Body of pancreas (tissue), 4 donors: ENCODE measurements at regions not wholly inside any gene's neighbourhood (a gene's known extent, or its start where the extent isn't known, plus 50 kb on each side); places are given as distances from the start of the nearest gene placed in this dataset.

Experiments
- ATAC-seq: fragments of 150-250 bp; one replicate; pipeline ENCODE4 v1.9.1; 2016
- DNase-seq, 4 donors: peaks; one replicate each; pipeline ENCODE4 v3.0.0-alpha.2; 2019
- H3K27ac ChIP-seq, 4 donors: fragments of 200-600 bp; sonication (generic); 1 replicate in 3 of 4; 2 replicates in 1 of 4; pipeline versions ENCODE4 v1.5.1 to v1.6.1; 2016 to 2019; ENCODE audit warnings: mild to moderate bottlenecking in 1 of 4, mixed read lengths in 1 of 4, moderate library complexity in 1 of 4
- H3K27me3 ChIP-seq, 2 donors: fragments of 200-600 bp; sonication (generic); one replicate each; pipeline ENCODE4 v1.6.0; 2016; ENCODE audit warnings: mild to moderate bottlenecking in 1 of 2
- H3K36me3 ChIP-seq, 2 donors: fragments of 200-600 bp; sonication (generic); replicated peaks in 1 of 2; 2 replicates each; pipeline ENCODE4 v1.5.1; 2016; ENCODE audit warnings: low read depth in 2 of 2; ENCODE audit not compliant: insufficient read depth in 1 of 2
- H3K4me1 ChIP-seq: fragments of 200-600 bp; sonication (generic); one replicate; pipeline ENCODE4 v1.6.0; 2016
- H3K4me3 ChIP-seq, 2 donors: fragments of 200-600 bp; sonication (generic); 1 replicate in 1 of 2; 2 replicates in 1 of 2; pipeline ENCODE4 v1.5.1; 2016 to 2019
- H3K9me3 ChIP-seq, 3 donors: fragments of 200-600 bp; sonication (generic); 1 replicate in 2 of 3; 2 replicates in 1 of 3; pipeline ENCODE4 v1.5.1; 2016
- CTCF ChIP-seq, 7 experiments: fragments of 450-650 bp in 4 of 7; fragments of 200-600 bp in 3 of 7; sonication (generic) in 3 of 7; IDR thresholded peaks; one replicate each; pipeline ENCODE4 v1.5.1; 2016 to 2019; ENCODE audit warnings: antibody characterized with exemption in 7 of 7
- POLR2A ChIP-seq, 3 donors: fragments of 450-650 bp; IDR thresholded peaks; one replicate each; pipeline ENCODE4 v1.6.1; 2016; ENCODE audit warnings: antibody characterized with exemption in 3 of 3, mild to moderate bottlenecking in 2 of 3
- WGBS, 2 donors: methylation state at CpG; one replicate each; pipeline ENCODE4 v1.1.5; 2017; 5-methylcytosine and 5-hydroxymethylcytosine counted together
- intact Hi-C: fragments of 100-400 bp; cut with DNase I; formaldehyde crosslinking; loops from one replicate; pipeline ENCODE4 v1.15.1; 2023

GRCh38 chr15:25051399-25052154 is 96.8 kb downstream of the SNRPN start:
- Histone ChIP-seq H3K27me3 (no peaks in the 10 kb centered on the region), H3K4me3 (no peak overlapping the region), H3K4me1 (no peaks in the 10 kb centered on the region), H3K27ac (no peak overlapping the region), H3K9me3 (peaks cover 0 to 96% (median 11%) of the 10 kb centered on the region in 3 donors), H3K36me3 (peaks cover 21 to 34% of the 10 kb centered on the region in 2 donors)
- peak in 1 of 4 donors; percentile 3 for DNase-seq
- no peak for ATAC-seq
- 65 to 72% methylated on average over 13 of the region's 13 CpGs for WGBS, 2 donors
- intact Hi-C loops = no loop called here
- no peak for TF ChIP-seq CTCF (IDR thresholded peaks at IDR 0.05)
- no peak for TF ChIP-seq POLR2A (IDR thresholded peaks at IDR 0.05)

- DNase-seq (peak in 1 of 4 donors; percentile 11), ATAC-seq (no peak)
- no peak overlapping the region for H3K27ac ChIP-seq
- 73 to 82% methylated on average over 12 to 14 of the region's 14 CpGs for WGBS, 2 donors
- H3K4me3 ChIP-seq = no peak overlapping the region
- intact Hi-C loops = no loop called here
- TF ChIP-seq CTCF (IDR thresholded peaks at IDR 0.05) (no peak), POLR2A (IDR thresholded peaks at IDR 0.05) (no peak)
- peaks cover 24 to 34% of the 10 kb centered on the region in 2 donors for H3K36me3 ChIP-seq
- H3K4me1 ChIP-seq = no peaks in the 10 kb centered on the region
- H3K27me3 ChIP-seq = no peaks in the 10 kb centered on the region
- H3K9me3 ChIP-seq = peaks cover 0 to 97% (median 15%) of the 10 kb centered on the region in 3 donors
Observed at GRCh38 chr15:25052191-25052999, 97.6 kb downstream of the SNRPN start.

DNA sequence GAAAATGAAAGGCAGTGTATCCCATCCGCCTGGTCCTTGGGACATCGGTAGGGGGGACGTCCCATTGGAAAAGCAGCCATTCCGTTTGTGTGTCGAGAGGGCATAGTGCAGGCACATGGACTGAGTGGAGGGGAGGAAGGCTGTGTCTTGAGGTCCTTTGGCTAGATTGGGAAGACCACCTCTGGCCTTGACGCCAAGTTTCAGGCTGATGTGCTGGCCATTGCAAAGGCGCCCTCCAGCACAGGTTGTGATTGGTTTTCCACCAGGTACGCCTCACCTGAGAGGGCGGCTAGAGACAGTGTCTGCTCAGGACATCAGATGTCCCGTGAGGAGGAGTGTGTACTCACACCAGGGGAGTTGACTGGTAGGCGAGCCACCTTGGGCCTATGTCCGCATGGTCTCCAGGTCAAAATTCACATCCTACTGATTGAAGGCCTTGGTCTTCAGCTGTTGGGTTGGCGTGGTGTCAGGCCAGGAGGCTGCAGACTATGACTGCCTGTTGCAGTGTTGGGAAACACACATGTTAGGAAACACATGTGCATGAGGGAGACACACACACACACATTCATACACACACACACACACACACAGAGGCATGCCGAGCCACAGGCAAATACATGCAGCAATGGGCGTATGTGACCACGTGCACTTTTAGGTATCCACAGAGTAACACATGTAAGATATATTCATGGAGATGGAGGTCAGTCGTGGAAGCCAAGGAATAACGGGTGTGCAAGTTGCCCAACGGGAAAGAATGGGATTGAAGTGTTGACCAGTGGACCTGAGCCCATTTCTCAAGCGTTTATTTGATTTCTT is 98.4 kb downstream of the SNRPN start:
- no peak for ATAC-seq
- H3K27ac ChIP-seq = no peak overlapping the region
- TF ChIP-seq POLR2A (IDR thresholded peaks at IDR 0.05) (no peak), CTCF (IDR thresholded peaks at IDR 0.05) (no peak)
- no peaks in the 10 kb centered on the region for H3K4me1 ChIP-seq
- no peaks in the 10 kb centered on the region for H3K27me3 ChIP-seq
- peak in 1 of 4 donors; percentile 8 for DNase-seq
- 79 to 84% methylated on average over 20 of the region's 20 CpGs for WGBS, 2 donors
- H3K9me3 ChIP-seq = peaks cover 0 to 97% (median 15%) of the 10 kb centered on the region in 3 donors
- no peak overlapping the region for H3K4me3 ChIP-seq
- intact Hi-C loops = no loop called here
- peaks cover 30 to 36% of the 10 kb centered on the region in 2 donors for H3K36me3 ChIP-seq

DNA sequence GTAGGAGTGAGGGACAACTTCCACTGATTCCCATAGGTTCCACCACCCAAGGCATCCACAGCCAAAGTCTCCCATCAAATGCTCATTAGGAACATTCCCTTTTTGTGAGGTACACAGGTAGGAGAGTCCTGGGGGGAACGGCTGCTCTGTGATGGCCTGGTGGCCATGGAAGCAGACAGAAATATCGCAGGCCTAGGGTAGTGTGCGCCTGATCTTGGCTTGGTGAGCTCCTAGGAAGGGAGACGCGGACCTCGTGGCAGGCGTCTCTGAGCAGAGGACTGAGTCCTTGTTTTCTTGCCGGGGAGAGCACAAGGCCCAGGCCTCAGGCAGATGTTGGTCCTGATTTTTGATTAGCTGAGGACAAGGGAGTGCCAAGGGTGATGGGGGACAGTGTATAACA is 99.5 kb downstream of the SNRPN start:
- Histone ChIP-seq H3K27me3 (no peaks in the 10 kb centered on the region), H3K9me3 (peaks cover 0 to 100% (median 18%) of the 10 kb centered on the region in 3 donors), H3K27ac (no peak overlapping the region), H3K4me3 (no peak overlapping the region), H3K4me1 (no peaks in the 10 kb centered on the region), H3K36me3 (peaks cover 33 to 41% of the 10 kb centered on the region in 2 donors)
- no peak for ATAC-seq
- 79 to 88% methylated on average over 7 to 8 of the region's 8 CpGs for WGBS, 2 donors
- TF ChIP-seq POLR2A (IDR thresholded peaks at IDR 0.05) (no peak), CTCF (IDR thresholded peaks at IDR 0.05) (no peak)
- intact Hi-C loops = no loop called here
- no peak for DNase-seq
